ENCODE measurements at regions not wholly inside any gene's neighbourhood (a gene's known extent, or its start where the extent isn't known, plus 50 kb on each side); places are given as distances from the start of the nearest gene placed in this dataset.

GRCh38 chr11:33617672-33618350, 82.8 kb downstream of the C11orf91 start:
- FAIRE-seq: peak; percentile 92
- DNase-seq (ENCODE audit: low spot score): no peak

DNA sequence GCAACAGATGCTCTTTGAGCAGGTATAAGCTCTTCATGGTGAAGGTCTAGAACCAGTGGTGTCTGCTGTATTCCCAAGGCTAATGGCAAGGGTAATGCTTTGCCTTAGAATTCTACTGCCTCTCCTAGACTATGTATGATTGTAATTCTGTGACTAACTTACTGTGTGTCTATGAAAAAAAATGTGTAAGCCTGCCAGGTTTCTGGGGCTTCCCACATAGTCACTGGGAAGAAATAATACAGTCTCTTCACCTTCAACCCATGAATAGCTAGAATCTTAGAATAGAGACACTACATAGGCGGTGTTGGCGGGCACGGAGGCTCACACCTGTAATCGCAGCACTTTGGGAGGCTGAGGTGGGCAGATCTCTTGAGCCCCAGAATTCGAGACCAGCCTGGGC, 84.1 kb downstream of the C11orf91 start:
- FAIRE-seq (no peak), DNase-seq (ENCODE audit: low spot score) (no peak)

DNA sequence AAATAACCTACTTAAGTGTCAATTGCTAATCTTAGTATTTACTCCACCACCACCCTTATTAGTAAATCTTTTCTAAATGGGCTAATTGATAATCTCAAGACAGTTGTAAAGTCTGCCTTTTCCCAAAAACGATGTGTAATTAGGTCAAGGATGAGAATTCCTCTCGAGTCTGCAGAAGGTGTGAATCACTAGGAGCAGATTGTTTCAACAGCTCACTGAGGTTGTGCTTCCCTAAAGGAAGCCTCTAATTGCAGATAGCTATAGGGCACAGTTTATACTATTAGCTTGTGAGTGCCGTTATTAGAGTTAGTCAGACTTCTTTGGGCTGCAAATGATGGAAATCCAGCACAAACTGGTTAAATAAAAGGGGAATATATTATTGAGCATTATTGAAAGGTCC, 84.9 kb downstream of the C11orf91 start:
- DNase-seq (ENCODE audit: low spot score) (no peak), FAIRE-seq (no peak)

- no peak for FAIRE-seq
These were observed 87.2 kb downstream of the C11orf91 start for GRCh38 chr11:33613404-33613803.

GRCh38 chr11:33610903-33611302, 89.7 kb downstream of the C11orf91 start:
- FAIRE-seq: no peak
- no peak for DNase-seq (ENCODE audit: low spot score)

More at GRCh38 chr11:33613404-33613803, 87.2 kb downstream of the C11orf91 start:
- DNase-seq (ENCODE audit: low spot score): no peak

DNA sequence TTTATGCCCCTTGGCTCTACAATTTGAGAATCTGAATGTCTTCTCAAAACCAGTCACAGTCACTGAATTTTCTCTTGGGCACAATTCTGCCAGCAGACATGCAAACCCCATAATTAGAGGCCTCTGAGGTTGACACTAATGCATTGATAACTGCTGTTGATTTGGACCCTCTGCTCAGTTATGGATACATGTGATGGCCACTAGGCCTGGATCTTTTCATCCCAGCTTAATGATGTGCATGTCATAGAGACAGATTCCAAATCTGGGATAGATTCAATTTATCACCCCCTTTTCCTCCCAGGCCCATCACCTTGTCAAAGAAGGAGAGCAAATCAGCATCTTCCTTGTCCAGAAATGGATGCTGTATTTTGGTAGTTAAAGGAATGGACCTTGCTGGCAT, 92.2 kb downstream of the C11orf91 start:
- FAIRE-seq: no peak
- DNase-seq (ENCODE audit: low spot score): no peak

GRCh38 chr11:33606762-33607161, 93.9 kb downstream of the C11orf91 start:
- DNase-seq (ENCODE audit: low spot score) (no peak), FAIRE-seq (no peak)

- FAIRE-seq: no peak
- no peak for DNase-seq (ENCODE audit: low spot score)
These were observed 94.9 kb downstream of the C11orf91 start for GRCh38 chr11:33605703-33606102.

GRCh38 chr11:33598426-33599069, 102.1 kb downstream of the C11orf91 start:
- DNase-seq (ENCODE audit: low spot score) (no peak), FAIRE-seq (no peak)

DNA sequence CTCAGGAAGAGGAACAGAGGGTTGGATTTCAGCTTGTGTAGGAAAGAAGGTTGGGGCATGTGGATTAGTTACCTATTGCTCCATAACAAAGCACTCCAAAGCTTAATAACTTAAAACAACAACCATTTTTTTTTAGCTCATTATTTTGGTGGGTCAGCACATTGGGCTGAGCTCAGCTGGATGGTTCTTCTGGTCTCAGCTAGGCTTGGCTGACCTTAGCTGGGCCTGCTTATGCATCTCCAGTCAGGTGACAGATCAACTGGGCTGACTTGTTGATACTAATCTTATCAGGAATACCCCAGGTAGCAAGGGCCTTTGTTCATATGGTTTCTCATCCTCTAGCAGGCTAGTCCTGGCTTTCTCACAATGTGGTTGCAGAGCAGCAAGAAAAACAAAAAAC, 106.4 kb downstream of the C11orf91 start:
- FAIRE-seq: no peak
- no peak for DNase-seq (ENCODE audit: low spot score)

DNA sequence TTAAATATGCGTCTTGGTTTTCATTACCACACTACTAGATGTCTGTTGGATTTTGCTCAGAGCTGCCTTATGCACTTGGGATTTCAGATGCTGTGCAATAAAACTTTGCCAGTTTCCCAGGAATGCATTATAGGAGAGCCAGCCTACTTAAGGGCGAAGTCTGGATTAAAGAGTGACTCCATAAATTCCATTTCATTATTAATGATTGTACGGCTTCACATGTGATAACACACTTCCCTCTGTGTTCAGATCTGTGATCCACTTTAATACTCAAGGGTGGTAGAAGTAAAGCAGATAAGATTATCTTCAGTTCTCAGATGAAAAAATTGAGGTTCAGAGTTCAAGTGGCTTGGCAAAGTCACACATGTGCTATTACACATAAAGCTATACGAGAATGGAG, 110.2 kb downstream of the C11orf91 start:
- no peak for FAIRE-seq

GRCh38 chr11:33588056-33588455, 112.6 kb downstream of the C11orf91 start:
- DNase-seq (ENCODE audit: low spot score): no peak
- no peak for FAIRE-seq

More for the DNA sequence above, 110.2 kb downstream of the C11orf91 start:
- DNase-seq (ENCODE audit: low spot score): no peak

GRCh38 chr11:33585586-33586209, 114.9 kb downstream of the C11orf91 start:
- DNase-seq (ENCODE audit: low spot score) (no peak), FAIRE-seq (no peak)

DNA sequence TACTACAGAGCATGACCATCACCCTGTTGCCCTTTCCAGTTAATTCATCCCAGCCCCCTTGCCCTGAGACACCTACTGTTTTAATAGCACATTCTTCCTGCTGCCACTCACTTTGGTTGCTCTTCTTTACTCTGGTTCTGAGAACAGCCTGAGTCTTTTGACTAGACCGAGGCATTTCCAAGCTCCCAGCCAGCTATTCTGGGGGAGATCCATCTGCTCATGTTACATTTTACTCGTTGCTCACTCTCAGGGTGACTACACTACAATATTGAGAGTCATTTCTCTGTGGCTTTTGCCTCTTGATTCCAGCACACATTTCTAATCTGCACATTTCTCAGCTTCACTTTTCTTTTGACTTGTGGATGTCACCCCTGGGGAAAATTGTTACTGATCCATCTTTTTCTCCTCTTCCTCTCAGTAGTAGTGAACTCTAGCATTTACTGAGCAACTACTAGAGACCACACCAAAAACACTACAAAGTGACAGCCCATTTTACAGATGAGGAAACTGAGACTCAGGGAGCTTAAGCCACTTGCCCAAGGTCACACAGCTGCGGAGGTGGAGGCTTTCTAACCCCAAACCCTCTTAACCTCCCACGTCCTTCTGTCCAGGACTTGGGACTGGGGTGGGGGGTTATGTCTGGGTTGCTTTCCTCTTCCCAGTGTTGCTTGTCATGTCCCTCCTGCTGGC, 117.8 kb downstream of the C11orf91 start:
- FAIRE-seq: no peak
- no peak for DNase-seq (ENCODE audit: low spot score)

DNA sequence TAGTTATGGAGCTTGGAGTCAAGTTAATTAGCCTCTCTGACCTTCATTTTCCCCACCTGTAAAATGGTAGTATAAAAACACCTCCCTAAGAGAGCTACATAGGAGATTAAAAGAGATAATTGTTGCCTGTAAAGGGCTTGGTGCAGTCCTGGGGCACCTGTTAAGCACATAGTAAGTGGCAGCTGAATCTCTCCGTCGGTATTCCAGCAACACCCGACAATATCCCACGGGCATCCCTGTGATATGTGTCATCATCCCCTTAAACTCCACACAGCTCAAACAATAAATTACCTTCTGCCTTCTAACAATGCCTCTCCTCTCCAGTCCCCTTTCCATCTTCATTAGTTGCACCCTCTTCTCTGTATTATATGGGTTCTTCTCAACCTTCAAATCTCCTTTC, 121.5 kb downstream of the C11orf91 start:
- FAIRE-seq (no peak), DNase-seq (ENCODE audit: low spot score) (no peak)

- FAIRE-seq: no peak
- DNase-seq (ENCODE audit: low spot score): no peak
These were observed 123.4 kb downstream of the C11orf91 start for GRCh38 chr11:33577204-33577603.

DNA sequence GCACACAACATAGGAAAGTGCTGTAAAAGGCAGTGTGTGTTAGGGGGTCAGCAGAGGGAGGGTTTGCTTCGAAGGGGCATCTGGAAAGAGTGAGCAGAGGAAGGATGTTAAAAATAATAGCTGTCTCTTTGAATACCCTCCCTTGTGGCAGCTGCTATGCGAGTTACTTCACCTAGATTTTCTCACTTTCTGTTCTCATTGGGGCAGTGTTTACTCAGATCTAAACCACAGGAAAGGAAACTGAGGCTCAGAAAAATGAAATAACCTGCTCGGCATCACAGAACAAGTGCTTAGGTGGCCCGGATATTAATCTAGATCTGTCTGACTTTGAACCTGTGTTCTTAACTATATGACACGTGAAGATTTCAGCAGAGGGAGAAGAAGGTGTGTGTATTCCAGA, 125.3 kb downstream of the C11orf91 start:
- DNase-seq (ENCODE audit: low spot score): no peak
- FAIRE-seq: no peak

DNA sequence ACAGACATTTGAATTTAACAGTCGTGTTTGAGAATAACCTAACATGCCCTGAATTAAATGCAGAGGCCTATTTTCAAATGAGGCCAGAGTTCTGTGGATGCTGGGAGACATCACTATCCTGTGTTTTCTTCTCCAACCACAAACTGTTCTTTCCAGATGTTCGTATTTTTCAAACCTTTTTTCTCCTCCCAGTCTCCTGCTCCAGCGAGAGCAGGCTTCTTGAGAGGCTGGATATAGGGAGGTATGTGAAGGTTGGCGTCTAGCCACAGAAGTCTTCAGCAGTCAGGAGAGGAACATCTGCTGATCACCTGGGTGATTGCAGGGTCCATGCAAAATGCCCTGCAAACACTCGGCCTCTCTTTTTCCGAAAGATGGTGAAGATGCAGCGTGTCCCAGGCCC, 126.3 kb downstream of the C11orf91 start:
- DNase-seq (ENCODE audit: low spot score) (no peak), FAIRE-seq (no peak)

DNA sequence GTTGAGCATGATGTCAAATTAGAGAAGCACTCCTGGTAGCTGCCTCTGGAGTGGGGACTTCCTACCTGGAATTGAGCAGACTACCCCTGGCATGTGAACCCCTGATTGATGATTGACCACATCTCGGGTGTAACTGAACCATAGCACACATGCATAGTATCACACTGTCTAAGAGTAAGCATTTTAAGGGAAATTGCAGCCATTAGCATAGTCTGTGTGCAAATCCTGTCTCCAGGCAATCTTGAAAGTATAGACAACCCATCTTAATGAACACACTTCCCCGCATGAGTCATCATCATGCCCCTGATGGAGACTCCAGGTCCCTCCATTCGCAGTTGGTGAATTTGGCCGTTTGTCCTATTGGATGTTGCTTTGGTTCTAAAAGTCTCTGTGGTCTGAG, 131.3 kb downstream of the C11orf91 start:
- FAIRE-seq: no peak
- no peak for DNase-seq (ENCODE audit: low spot score)

DNA sequence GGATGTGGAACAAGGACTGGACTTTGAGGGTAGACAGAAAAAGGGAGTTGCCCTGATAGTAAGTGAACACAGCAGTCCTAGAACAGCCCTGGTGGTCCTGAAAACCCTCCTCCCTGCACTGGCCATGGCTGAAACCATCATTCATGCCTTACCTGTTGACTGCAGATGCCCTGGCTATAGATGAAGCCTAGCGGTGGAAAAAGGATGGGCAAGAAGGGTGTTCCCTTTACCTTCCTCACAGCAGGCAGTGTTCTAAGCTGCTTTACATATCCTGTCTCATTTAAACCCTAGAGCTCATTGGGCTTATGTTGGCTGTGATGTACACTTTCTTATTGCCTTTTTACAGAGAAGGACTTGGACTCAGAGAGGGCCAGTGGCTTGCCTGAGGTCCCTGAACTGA, 133.6 kb downstream of the C11orf91 start:
- DNase-seq (ENCODE audit: low spot score) (no peak), FAIRE-seq (no peak)

DNA sequence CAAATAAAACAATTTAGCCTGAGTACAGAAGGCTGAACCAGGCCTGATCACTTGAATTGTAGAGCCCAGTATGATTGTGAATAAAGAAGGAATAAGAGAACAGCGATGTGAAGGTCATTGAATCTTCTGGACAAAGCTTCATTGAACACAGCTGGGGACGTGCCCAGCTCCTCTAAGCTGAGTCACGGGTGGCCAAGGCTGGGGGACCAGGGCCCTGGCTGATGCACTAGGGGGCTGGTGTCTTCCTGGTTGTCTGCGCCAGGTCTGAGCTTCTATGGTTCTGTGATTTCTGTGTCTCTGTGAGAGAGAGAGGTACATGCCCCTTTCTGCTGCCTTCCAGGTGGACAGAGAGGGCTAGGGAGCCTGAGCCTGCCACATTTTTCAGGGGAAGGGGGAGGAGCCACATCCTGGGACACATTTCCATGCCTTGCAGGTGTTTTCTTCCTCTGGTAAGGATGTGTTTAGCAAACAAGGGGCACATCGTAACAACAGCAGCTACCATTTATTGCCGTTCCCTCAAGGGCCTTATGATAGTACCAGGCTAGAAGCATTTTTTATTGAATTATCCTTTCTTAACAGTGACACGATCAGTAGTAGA, 135.7 kb downstream of the C11orf91 start:
- FAIRE-seq: no peak

DNA sequence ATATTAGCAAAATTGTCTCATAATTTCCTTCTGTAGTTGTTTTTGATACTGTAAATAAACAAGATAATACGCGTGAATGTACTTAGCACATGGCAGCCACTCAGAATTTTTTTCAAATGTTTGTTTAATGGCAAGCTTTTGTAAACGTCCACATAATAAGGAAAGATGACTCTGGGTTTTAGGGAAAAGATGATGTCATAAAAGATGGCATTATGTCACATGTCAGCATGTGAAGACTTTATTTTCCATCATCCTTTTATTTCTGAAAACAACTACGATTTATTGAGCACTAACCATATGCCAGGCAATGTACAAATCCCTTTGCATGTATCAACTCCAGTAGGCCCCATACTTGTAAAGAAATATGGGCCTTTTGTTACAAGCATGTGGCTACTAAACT, 139.9 kb downstream of the C11orf91 start:
- DNase-seq (ENCODE audit: low spot score): no peak

More for the DNA sequence above, 135.7 kb downstream of the C11orf91 start:
- no peak for DNase-seq (ENCODE audit: low spot score)

More for the DNA sequence above, 139.9 kb downstream of the C11orf91 start:
- FAIRE-seq: no peak
